HG03039 (cell line): ENCODE measurements at regions not wholly inside any gene's neighbourhood (a gene's known extent, or its start where the extent isn't known, plus 50 kb on each side); places are given as distances from the start of the nearest gene placed in this dataset.
"Not testable (repeated sequence)": the region's sequence is repeated elsewhere in the genome, so short reads cannot be mapped to it uniquely, and the experiment has no call there.

Experiments
- ATAC-seq: cut with Tn5 transposase; IDR thresholded peaks from one replicate; pipeline ENCODE4 v1.9.1; 2021; ENCODE audit warnings: mild to moderate bottlenecking, moderate library complexity; ENCODE audit not compliant: unreplicated experiment

GRCh38 chr10:130968511-130968910, 343.0 kb downstream of the TCERG1L start:
- ATAC-seq: no peak

- ATAC-seq: no peak
These were observed 342.6 kb downstream of the TCERG1L start for GRCh38 chr10:130968964-130969363.

- no peak for ATAC-seq
These were observed 341.8 kb downstream of the TCERG1L start for GRCh38 chr10:130969700-130970099.

GRCh38 chr10:130970341-130971122, 341.0 kb downstream of the TCERG1L start:
- ATAC-seq: no peak

- ATAC-seq: no peak
These were observed 340.4 kb downstream of the TCERG1L start for GRCh38 chr10:130971123-130971435.

- no peak for ATAC-seq
These were observed 338.2 kb downstream of the TCERG1L start for GRCh38 chr10:130973127-130973839.

- ATAC-seq: no peak
These were observed 337.4 kb downstream of the TCERG1L start for GRCh38 chr10:130974166-130974565.

- not testable (repeated sequence) for ATAC-seq
These were observed 336.2 kb downstream of the TCERG1L start for GRCh38 chr10:130975351-130975750.

GRCh38 chr10:130982802-130983201, 328.7 kb downstream of the TCERG1L start:
- ATAC-seq: no peak

- ATAC-seq: no peak
These were observed 327.8 kb downstream of the TCERG1L start for GRCh38 chr10:130983749-130984148.

GRCh38 chr10:130984686-130985085, 326.8 kb downstream of the TCERG1L start:
- no peak for ATAC-seq

GRCh38 chr10:130985158-130985753, 326.3 kb downstream of the TCERG1L start:
- ATAC-seq: no peak

- ATAC-seq: no peak
These were observed 324.7 kb downstream of the TCERG1L start for GRCh38 chr10:130986846-130987245.

GRCh38 chr10:130987401-130987800, 324.1 kb downstream of the TCERG1L start:
- ATAC-seq: no peak

GRCh38 chr10:130989670-130990232, 321.8 kb downstream of the TCERG1L start:
- ATAC-seq: no peak

- no peak for ATAC-seq
These were observed 321.0 kb downstream of the TCERG1L start for GRCh38 chr10:130990486-130990885.

- ATAC-seq: no peak
These were observed 318.6 kb downstream of the TCERG1L start for GRCh38 chr10:130992802-130993523.

GRCh38 chr10:130993612-130994011, 317.9 kb downstream of the TCERG1L start:
- no peak for ATAC-seq

- no peak for ATAC-seq
These were observed 317.3 kb downstream of the TCERG1L start for GRCh38 chr10:130994191-130994590.

- no peak for ATAC-seq
These were observed 316.7 kb downstream of the TCERG1L start for GRCh38 chr10:130994845-130995244.
